A549 (cell line): ENCODE measurements at regions not wholly inside any gene's neighbourhood (a gene's known extent, or its start where the extent isn't known, plus 50 kb on each side); places are given as distances from the start of the nearest gene placed in this dataset.

ENCODE experiments used
- ATAC-seq, 2 experiments: fragments of 200-7000 bp in 1 of 2; fragments of >200 bp in 1 of 2; cut with Nextera tagmentation in 1 of 2; cut with Tn5 transposase in 1 of 2; 3 replicates each; pipeline versions ENCODE4 v1.8.0 to v1.9.1; 2018 to 2020; ENCODE audit warnings: mild to moderate bottlenecking in 1 of 2, moderate library complexity in 1 of 2
- CTCF ChIA-PET: fragments of 300-600 bp; sonication (Branson Sonifier 250); formaldehyde crosslinking; extraction: SDS; loops from one replicate; lab custom pipeline; 2021; ENCODE audit warnings: antibody characterized with exemption, inconsistent platforms; lab: Yijun Ruan, JAX
- POLR2A ChIA-PET: fragments of 350-600 bp; formaldehyde crosslinking; extraction: SDS; loops from one replicate; lab custom pipeline; 2021; ENCODE audit warnings: antibody characterized with exemption, inconsistent platforms; lab: Yijun Ruan, JAX
- DNase-seq, 2 experiments: peaks; one replicate each; pipeline versions ENCODE4 v3.0.0 to v3.0.0-alpha.2; 2011 to 2016; ENCODE audit warnings: low read depth in 1 of 2, low spot score in 1 of 2
- FAIRE-seq: peaks from 2 replicates; lab custom pipeline; 2011; peaks lifted over from hg19 to GRCh38; lab: Jason Lieb, UNC
- H3K27ac ChIP-seq, 2 experiments: fragments of >200 bp; sonication (Bioruptor Twin); formaldehyde crosslinking; 3 replicates each; pipeline ENCODE4 v1.5.1; 2016 to 2017
- H3K4me1 ChIP-seq: fragments of >200 bp; sonication (Bioruptor Twin); formaldehyde crosslinking; 3 replicates; pipeline ENCODE4 v1.6.1; 2016
- H3K4me2 ChIP-seq: fragments of >200 bp; sonication (Bioruptor Twin); formaldehyde crosslinking; 3 replicates; pipeline ENCODE4 v1.6.1; 2016
- H3K4me3 ChIP-seq: fragments of >200 bp; sonication (Bioruptor Twin); formaldehyde crosslinking; 3 replicates; pipeline ENCODE4 v1.5.1; 2016
- H3K9me3 ChIP-seq: fragments of >200 bp; sonication (Bioruptor Twin); formaldehyde crosslinking; 3 replicates; pipeline ENCODE4 v1.6.1; 2016
- ATOH8 ChIP-seq: fragments of 250-450 bp; sonication (Bioruptor Pico); IDR thresholded peaks from 2 replicates; pipeline ENCODE4 v1.5.0; 2020; ENCODE audit warnings: low read depth, mild to moderate bottlenecking, moderate library complexity
- CBX8 ChIP-seq: fragments of 200-600 bp; sonication (generic); IDR thresholded peaks from 2 replicates; pipeline ENCODE4 v1.6.1; 2016
- EHF ChIP-seq: fragments of 250-450 bp; sonication (Bioruptor Pico); IDR thresholded peaks from 2 replicates; pipeline ENCODE4 v1.5.0; 2020; ENCODE audit warnings: mild to moderate bottlenecking
- EHMT2 ChIP-seq: fragments of 200-600 bp; sonication (generic); IDR thresholded peaks from 2 replicates; pipeline ENCODE4 v1.6.1; 2016; ENCODE audit warnings: antibody characterized with exemption, low read depth, mild to moderate bottlenecking, moderate library complexity
- EP300 ChIP-seq, 2 experiments: fragments of >200 bp; sonication (Bioruptor Twin); formaldehyde crosslinking; IDR thresholded peaks; 2 replicates in 1 of 2; 3 replicates in 1 of 2; pipeline ENCODE4 v1.6.1; 2016 to 2017
- HDAC2 ChIP-seq: fragments of 200-600 bp; sonication (generic); IDR thresholded peaks from 2 replicates; pipeline ENCODE4 v1.6.1; 2016
- HOXA7 ChIP-seq: fragments of 250-450 bp; sonication (Bioruptor Pico); IDR thresholded peaks from 2 replicates; pipeline ENCODE4 v1.5.0; 2020; ENCODE audit warnings: mild to moderate bottlenecking, moderate library complexity
- HOXB13 ChIP-seq: fragments of 250-450 bp; sonication (Bioruptor Pico); IDR thresholded peaks from 2 replicates; pipeline ENCODE4 v1.5.0; 2020; ENCODE audit warnings: low read depth, mild to moderate bottlenecking, moderate library complexity
- JUN ChIP-seq, 2 experiments: fragments of >200 bp; sonication (Bioruptor Twin); formaldehyde crosslinking; IDR thresholded peaks; 2 replicates in 1 of 2; 3 replicates in 1 of 2; pipeline ENCODE4 v1.6.1; 2016 to 2017
- KDM1A ChIP-seq: fragments of 200-600 bp; sonication (generic); IDR thresholded peaks from 2 replicates; pipeline ENCODE4 v1.6.1; 2016; ENCODE audit warnings: low read depth, mild to moderate bottlenecking
- KDM5A ChIP-seq: fragments of 200-600 bp; sonication (generic); IDR thresholded peaks from 2 replicates; pipeline ENCODE4 v1.6.1; 2016; ENCODE audit warnings: antibody characterized with exemption, mild to moderate bottlenecking
- MAZ ChIP-seq: fragments of 150-350 bp; IDR thresholded peaks from 2 replicates; pipeline ENCODE4 v1.6.1; 2014; ENCODE audit warnings: antibody characterized with exemption, low read depth, low read length, borderline replicate concordance
- NR3C1 ChIP-seq: fragments of >200 bp; sonication (Bioruptor Twin); formaldehyde crosslinking; IDR thresholded peaks from 3 replicates; pipeline ENCODE4 v1.6.1; 2017
- PBX3 ChIP-seq: IDR thresholded peaks from 2 replicates; pipeline ENCODE4 v1.6.1; 2012
- REST ChIP-seq: fragments of 200-600 bp; sonication (generic); IDR thresholded peaks from 2 replicates; pipeline ENCODE4 v1.6.1; 2016; ENCODE audit warnings: antibody characterized with exemption, mild to moderate bottlenecking, moderate library complexity
- RNF2 ChIP-seq: fragments of 200-600 bp; sonication (generic); IDR thresholded peaks from 2 replicates; pipeline ENCODE4 v1.6.1; 2016; ENCODE audit warnings: low read depth, mild to moderate bottlenecking, antibody characterized with exemption, moderate library complexity, borderline replicate concordance
- ZC3H11A ChIP-seq: fragments of 450-650 bp; IDR thresholded peaks from 2 replicates; pipeline ENCODE4 v1.6.1; 2014; ENCODE audit warnings: antibody characterized with exemption, mild to moderate bottlenecking
- ZNF302 ChIP-seq: fragments of 250-450 bp; sonication (Bioruptor Pico); IDR thresholded peaks from 2 replicates; pipeline ENCODE4 v1.9.0; 2021; ENCODE audit warnings: inconsistent platforms, mild to moderate bottlenecking, moderate library complexity
- WGBS: methylation state at CpG from one replicate; pipeline ENCODE4 v1.1.6; 2017; ENCODE audit errors: missing lambda C conversion rate; 5-methylcytosine and 5-hydroxymethylcytosine counted together
- TF ChIP-seq, protein P1 (sequence below): fragments of >200 bp; sonication (Bioruptor Twin); formaldehyde crosslinking; IDR thresholded peaks from 3 replicates; pipeline ENCODE4 v1.6.1; 2016
- TF ChIP-seq, protein P2 (sequence below): fragments of >200 bp; sonication (Bioruptor Twin); formaldehyde crosslinking; IDR thresholded peaks from 3 replicates; pipeline ENCODE4 v1.5.1; 2016
- TF ChIP-seq, protein P3 (sequence below): fragments of >200 bp; sonication (Bioruptor Twin); formaldehyde crosslinking; IDR thresholded peaks from 2 replicates; pipeline ENCODE4 v1.6.1; 2016

DNA sequence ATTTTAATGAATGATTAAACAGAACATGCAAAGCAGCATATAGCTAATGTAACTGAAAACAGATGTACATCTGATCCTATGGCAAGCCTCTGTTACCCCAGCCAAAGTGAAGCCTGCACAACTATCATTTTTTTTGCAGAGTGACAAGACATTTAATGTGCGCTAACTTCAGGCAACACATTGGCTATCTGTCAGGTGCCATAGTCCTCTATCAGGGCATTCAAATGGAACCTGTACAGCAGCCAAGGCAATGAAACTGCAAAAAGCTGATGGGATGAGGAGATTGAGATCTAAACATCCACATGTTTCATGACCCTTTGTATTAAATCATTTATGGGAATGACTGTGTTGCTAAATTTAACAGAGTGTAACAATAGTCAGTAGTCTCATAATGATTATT, 1088.5 kb upstream of the TMEM132C start:
- FAIRE-seq (no peak), DNase-seq (no peak), ATAC-seq (no peak)
- H3K4me1 ChIP-seq = no peaks in the 10 kb centered on the region
- H3K9me3 ChIP-seq = peaks cover 13% of the 10 kb centered on the region
- no peak overlapping the region for H3K27ac ChIP-seq
- ChIA-PET POLR2A (no interaction called here), CTCF (interaction anchor here (1.0 kb wide), 1 partner anchor 27 kb away, joined by 3 read pairs; no protein-coding TSS in a partner anchor)
- H3K4me2 ChIP-seq = no peak overlapping the region
- no peak overlapping the region for H3K4me3 ChIP-seq
- WGBS = 92% methylated on average over 1 of the region's 1 CpG
- TF ChIP-seq, protein P1, sequence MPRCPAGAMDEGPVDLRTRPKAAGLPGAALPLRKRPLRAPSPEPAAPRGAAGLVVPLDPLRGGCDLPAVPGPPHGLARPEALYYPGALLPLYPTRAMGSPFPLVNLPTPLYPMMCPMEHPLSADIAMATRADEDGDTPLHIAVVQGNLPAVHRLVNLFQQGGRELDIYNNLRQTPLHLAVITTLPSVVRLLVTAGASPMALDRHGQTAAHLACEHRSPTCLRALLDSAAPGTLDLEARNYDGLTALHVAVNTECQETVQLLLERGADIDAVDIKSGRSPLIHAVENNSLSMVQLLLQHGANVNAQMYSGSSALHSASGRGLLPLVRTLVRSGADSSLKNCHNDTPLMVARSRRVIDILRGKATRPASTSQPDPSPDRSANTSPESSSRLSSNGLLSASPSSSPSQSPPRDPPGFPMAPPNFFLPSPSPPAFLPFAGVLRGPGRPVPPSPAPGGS = no peak
- TF ChIP-seq EHF (CRISPR knock-in tag) = no peak
- no peak for TF ChIP-seq PBX3
- no peak for TF ChIP-seq EHMT2
- no peak for TF ChIP-seq KDM1A
- no peak for TF ChIP-seq JUN (IDR thresholded peaks at IDR 0.05)
- TF ChIP-seq RNF2 = no peak
- no peak for TF ChIP-seq KDM5A
- no peak for TF ChIP-seq MAZ
- TF ChIP-seq ZNF302 (CRISPR knock-in tag) = no peak
- TF ChIP-seq, protein P2, sequence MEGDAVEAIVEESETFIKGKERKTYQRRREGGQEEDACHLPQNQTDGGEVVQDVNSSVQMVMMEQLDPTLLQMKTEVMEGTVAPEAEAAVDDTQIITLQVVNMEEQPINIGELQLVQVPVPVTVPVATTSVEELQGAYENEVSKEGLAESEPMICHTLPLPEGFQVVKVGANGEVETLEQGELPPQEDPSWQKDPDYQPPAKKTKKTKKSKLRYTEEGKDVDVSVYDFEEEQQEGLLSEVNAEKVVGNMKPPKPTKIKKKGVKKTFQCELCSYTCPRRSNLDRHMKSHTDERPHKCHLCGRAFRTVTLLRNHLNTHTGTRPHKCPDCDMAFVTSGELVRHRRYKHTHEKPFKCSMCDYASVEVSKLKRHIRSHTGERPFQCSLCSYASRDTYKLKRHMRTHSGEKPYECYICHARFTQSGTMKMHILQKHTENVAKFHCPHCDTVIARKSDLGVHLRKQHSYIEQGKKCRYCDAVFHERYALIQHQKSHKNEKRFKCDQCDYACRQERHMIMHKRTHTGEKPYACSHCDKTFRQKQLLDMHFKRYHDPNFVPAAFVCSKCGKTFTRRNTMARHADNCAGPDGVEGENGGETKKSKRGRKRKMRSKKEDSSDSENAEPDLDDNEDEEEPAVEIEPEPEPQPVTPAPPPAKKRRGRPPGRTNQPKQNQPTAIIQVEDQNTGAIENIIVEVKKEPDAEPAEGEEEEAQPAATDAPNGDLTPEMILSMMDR = no peak
- TF ChIP-seq REST = no peak
- no peak for TF ChIP-seq NR3C1
- TF ChIP-seq HOXB13 (CRISPR knock-in tag) = no peak
- TF ChIP-seq HOXA7 (CRISPR knock-in tag) = no peak
- no peak for TF ChIP-seq EP300 (IDR thresholded peaks at IDR 0.05)
- TF ChIP-seq HDAC2 = no peak
- TF ChIP-seq ATOH8 (CRISPR knock-in tag) = no peak

DNA sequence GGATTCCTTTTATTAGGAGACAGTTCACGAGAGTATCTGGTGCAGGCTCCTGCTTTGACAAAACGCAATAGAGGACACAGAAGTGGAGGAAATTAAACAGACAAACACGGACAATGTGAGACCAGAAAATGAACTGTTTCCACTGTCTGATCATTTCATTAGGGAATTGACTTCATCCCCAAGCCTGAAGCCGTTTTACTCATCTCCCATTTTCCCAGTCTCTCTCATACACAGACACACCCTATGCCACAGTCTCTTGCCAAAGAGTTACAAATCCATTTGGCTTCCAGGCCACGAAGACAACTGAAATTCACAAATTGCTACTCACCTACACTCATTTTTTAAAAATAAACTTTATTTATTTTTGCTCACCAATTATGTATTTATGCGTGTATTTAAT, 1087.8 kb upstream of the TMEM132C start:
- ATAC-seq = no peak
- WGBS = 34% methylated on average over 6 of the region's 6 CpGs
- Histone ChIP-seq H3K4me2 (no peak overlapping the region), H3K4me3 (no peak overlapping the region), H3K27ac (no peak overlapping the region)
- FAIRE-seq = no peak
- TF ChIP-seq ZC3H11A = no peak
- TF ChIP-seq, protein P3, sequence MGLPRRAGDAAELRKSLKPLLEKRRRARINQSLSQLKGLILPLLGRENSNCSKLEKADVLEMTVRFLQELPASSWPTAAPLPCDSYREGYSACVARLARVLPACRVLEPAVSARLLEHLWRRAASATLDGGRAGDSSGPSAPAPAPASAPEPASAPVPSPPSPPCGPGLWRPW = no peak
- TF ChIP-seq KDM1A = no peak
- TF ChIP-seq CBX8 = no peak
- TF ChIP-seq, all 56 proteins: peak for 0
- ChIA-PET POLR2A (no interaction called here), CTCF (interaction anchor here (0.6 kb wide), 1 partner anchor 12 kb away, joined by 3 read pairs; no protein-coding TSS in a partner anchor)
- no peak for DNase-seq
- peaks cover 13% of the 10 kb centered on the region for H3K9me3 ChIP-seq
- H3K4me1 ChIP-seq = no peaks in the 10 kb centered on the region
